GM18861 (cell line): ENCODE measurements at regions not wholly inside any gene's neighbourhood (a gene's known extent, or its start where the extent isn't known, plus 50 kb on each side); places are given as distances from the start of the nearest gene placed in this dataset.

Experiments
- ATAC-seq: cut with Tn5 transposase; IDR thresholded peaks from one replicate; pipeline ENCODE4 v1.9.1; 2021; ENCODE audit not compliant: unreplicated experiment

- ATAC-seq = no peak
These were observed 81.4 kb upstream of the STXBP5 start for GRCh38 chr6:147122823-147123222.

- ATAC-seq = no peak
These were observed 77.6 kb upstream of the STXBP5 start for GRCh38 chr6:147126618-147127022.

- ATAC-seq = no peak
These were observed 76.6 kb upstream of the STXBP5 start for GRCh38 chr6:147127587-147127986.

GRCh38 chr6:147128056-147128455 is 76.2 kb upstream of the STXBP5 start:
- ATAC-seq = no peak

- ATAC-seq = no peak
These were observed 72.6 kb upstream of the STXBP5 start for GRCh38 chr6:147131532-147132128.

- ATAC-seq = no peak
These were observed 71.3 kb upstream of the STXBP5 start for GRCh38 chr6:147132889-147133288.

- no peak for ATAC-seq
These were observed 70.5 kb upstream of the STXBP5 start for GRCh38 chr6:147133669-147134068.

- ATAC-seq = no peak
These were observed 69.0 kb upstream of the STXBP5 start for GRCh38 chr6:147135211-147135681.

GRCh38 chr6:147136057-147136456 is 68.2 kb upstream of the STXBP5 start:
- ATAC-seq = no peak

GRCh38 chr6:147137986-147138385 is 66.2 kb upstream of the STXBP5 start:
- no peak for ATAC-seq

- no peak for ATAC-seq
These were observed 65.4 kb upstream of the STXBP5 start for GRCh38 chr6:147138835-147139234.

- ATAC-seq = no peak
These were observed 62.4 kb upstream of the STXBP5 start for GRCh38 chr6:147141711-147142308.

GRCh38 chr6:147142684-147143245 is 61.5 kb upstream of the STXBP5 start:
- ATAC-seq = no peak

- no peak for ATAC-seq
These were observed 55.1 kb upstream of the STXBP5 start for GRCh38 chr6:147149092-147149491.

- ATAC-seq = no peak
These were observed 54.4 kb upstream of the STXBP5 start for GRCh38 chr6:147149826-147150225.

- no peak for ATAC-seq
These were observed 53.9 kb upstream of the STXBP5 start for GRCh38 chr6:147150293-147150692.
